ENCODE measurements at regions not wholly inside any gene's neighbourhood (a gene's known extent, or its start where the extent isn't known, plus 50 kb on each side); places are given as distances from the start of the nearest gene placed in this dataset.
"Not testable (repeated sequence)": the region's sequence is repeated elsewhere in the genome, so short reads cannot be mapped to it uniquely, and the experiment has no call there.

- Mint-ChIP-seq H3K27me3 (peaks cover 20% of the 10 kb centered on the region), H3K27ac (no peak overlapping the region), H3K36me3 (ENCODE audit: low read depth) (no peaks in the 10 kb centered on the region), H3K4me3 (no peak overlapping the region), H3K4me1 (peaks cover 2% of the 10 kb centered on the region)
- DNase-seq (no peak), ATAC-seq (no peak)
- no peaks in the 10 kb centered on the region for H3K9me3 ChIP-seq (ENCODE audit: control insufficient read depth, low read length, poor library complexity, severe bottlenecking)
Observed at GRCh38 chr11:27234961-27235360, 128.1 kb downstream of the CCDC34 start.

GRCh38 chr11:27234043-27234668 lies 128.9 kb downstream of the CCDC34 start:
- no peaks in the 10 kb centered on the region for H3K9me3 ChIP-seq (ENCODE audit: control insufficient read depth, low read length, poor library complexity, severe bottlenecking)
- no peak overlapping the region for H3K27ac Mint-ChIP-seq

GRCh38 chr11:27233654-27234042 lies 129.4 kb downstream of the CCDC34 start:
- ATAC-seq (no peak), DNase-seq (no peak)
- peaks cover 25% of the 10 kb centered on the region for H3K27me3 Mint-ChIP-seq
- H3K4me3 Mint-ChIP-seq = no peak overlapping the region
- H3K36me3 Mint-ChIP-seq (ENCODE audit: low read depth) = no peaks in the 10 kb centered on the region
- peaks cover 2% of the 10 kb centered on the region for H3K4me1 Mint-ChIP-seq
- H3K27ac Mint-ChIP-seq = no peak overlapping the region
- H3K9me3 ChIP-seq (ENCODE audit: control insufficient read depth, low read length, poor library complexity, severe bottlenecking) = no peaks in the 10 kb centered on the region

More at GRCh38 chr11:27234043-27234668, 128.9 kb downstream of the CCDC34 start:
- DNase-seq = no peak
- no peaks in the 10 kb centered on the region for H3K36me3 Mint-ChIP-seq (ENCODE audit: low read depth)
- ATAC-seq = peak; percentile 35
- H3K4me3 Mint-ChIP-seq = no peak overlapping the region
- H3K4me1 Mint-ChIP-seq = peaks cover 2% of the 10 kb centered on the region
- H3K27me3 Mint-ChIP-seq = peaks cover 25% of the 10 kb centered on the region

GRCh38 chr11:27231530-27231929 lies 131.5 kb downstream of the CCDC34 start:
- peaks cover 40% of the 10 kb centered on the region for H3K27me3 Mint-ChIP-seq
- H3K27ac Mint-ChIP-seq = no peak overlapping the region

GRCh38 chr11:27230192-27230572 lies 132.8 kb downstream of the CCDC34 start:
- ATAC-seq = no peak

More at GRCh38 chr11:27231530-27231929, 131.5 kb downstream of the CCDC34 start:
- Mint-ChIP-seq H3K36me3 (ENCODE audit: low read depth) (no peaks in the 10 kb centered on the region), H3K4me3 (no peak overlapping the region), H3K4me1 (peaks cover 2% of the 10 kb centered on the region)
- ATAC-seq (no peak), DNase-seq (no peak)
- H3K9me3 ChIP-seq (ENCODE audit: control insufficient read depth, low read length, poor library complexity, severe bottlenecking) = no peaks in the 10 kb centered on the region

GRCh38 chr11:27229511-27230191 lies 133.4 kb downstream of the CCDC34 start:
- H3K4me3 Mint-ChIP-seq = no peak overlapping the region
- H3K27me3 Mint-ChIP-seq = peaks cover 40% of the 10 kb centered on the region
- H3K4me1 Mint-ChIP-seq = peaks cover 2% of the 10 kb centered on the region
- H3K9me3 ChIP-seq (ENCODE audit: control insufficient read depth, low read length, poor library complexity, severe bottlenecking) = no peaks in the 10 kb centered on the region
- DNase-seq = no peak
- no peak overlapping the region for H3K27ac Mint-ChIP-seq
- H3K36me3 Mint-ChIP-seq (ENCODE audit: low read depth) = no peaks in the 10 kb centered on the region
- no peak for ATAC-seq

More at GRCh38 chr11:27230192-27230572, 132.8 kb downstream of the CCDC34 start:
- Mint-ChIP-seq H3K4me3 (no peak overlapping the region), H3K27me3 (peaks cover 40% of the 10 kb centered on the region), H3K36me3 (ENCODE audit: low read depth) (no peaks in the 10 kb centered on the region), H3K4me1 (peaks cover 2% of the 10 kb centered on the region), H3K27ac (no peak overlapping the region)
- no peaks in the 10 kb centered on the region for H3K9me3 ChIP-seq (ENCODE audit: control insufficient read depth, low read length, poor library complexity, severe bottlenecking)
- DNase-seq = no peak

GRCh38 chr11:27228906-27229290 lies 134.1 kb downstream of the CCDC34 start:
- no peak overlapping the region for H3K4me3 Mint-ChIP-seq
- H3K9me3 ChIP-seq (ENCODE audit: control insufficient read depth, low read length, poor library complexity, severe bottlenecking) = no peaks in the 10 kb centered on the region
- peaks cover 2% of the 10 kb centered on the region for H3K4me1 Mint-ChIP-seq
- H3K27ac Mint-ChIP-seq = no peak overlapping the region
- DNase-seq = no peak
- no peaks in the 10 kb centered on the region for H3K36me3 Mint-ChIP-seq (ENCODE audit: low read depth)
- ATAC-seq = no peak
- peaks cover 40% of the 10 kb centered on the region for H3K27me3 Mint-ChIP-seq

- Mint-ChIP-seq H3K4me3 (no peak overlapping the region), H3K36me3 (ENCODE audit: low read depth) (no peaks in the 10 kb centered on the region), H3K27ac (no peak overlapping the region), H3K4me1 (no peaks in the 10 kb centered on the region), H3K27me3 (peaks cover 37% of the 10 kb centered on the region)
- no peak for ATAC-seq
- H3K9me3 ChIP-seq (ENCODE audit: control insufficient read depth, low read length, poor library complexity, severe bottlenecking) = no peaks in the 10 kb centered on the region
- no peak for DNase-seq
Observed at GRCh38 chr11:27228232-27228905, 134.6 kb downstream of the CCDC34 start.

- ATAC-seq (no peak), DNase-seq (no peak)
- no peaks in the 10 kb centered on the region for H3K9me3 ChIP-seq (ENCODE audit: control insufficient read depth, low read length, poor library complexity, severe bottlenecking)
- H3K4me3 Mint-ChIP-seq = no peak overlapping the region
- peaks cover 33% of the 10 kb centered on the region for H3K27me3 Mint-ChIP-seq
- no peak overlapping the region for H3K27ac Mint-ChIP-seq
- no peaks in the 10 kb centered on the region for H3K36me3 Mint-ChIP-seq (ENCODE audit: low read depth)
- H3K4me1 Mint-ChIP-seq = no peaks in the 10 kb centered on the region
Observed at GRCh38 chr11:27227736-27228135, 135.3 kb downstream of the CCDC34 start.

GRCh38 chr11:27219487-27220039 lies 143.5 kb downstream of the CCDC34 start:
- H3K27ac Mint-ChIP-seq; H3K36me3 Mint-ChIP-seq (ENCODE audit: low read depth); H3K9me3 ChIP-seq (ENCODE audit: control insufficient read depth, low read length, poor library complexity, severe bottlenecking); ATAC-seq; H3K4me3 Mint-ChIP-seq; H3K4me1 Mint-ChIP-seq; DNase-seq: not testable (repeated sequence)
- peaks cover 19% of the 10 kb centered on the region for H3K27me3 Mint-ChIP-seq

- Mint-ChIP-seq H3K27me3 (peaks cover 30% of the 10 kb centered on the region), H3K27ac (no peak overlapping the region), H3K36me3 (ENCODE audit: low read depth) (no peaks in the 10 kb centered on the region), H3K4me3 (no peak overlapping the region), H3K4me1 (no peaks in the 10 kb centered on the region)
- no peak for DNase-seq
- ATAC-seq = no peak
- H3K9me3 ChIP-seq (ENCODE audit: control insufficient read depth, low read length, poor library complexity, severe bottlenecking) = no peaks in the 10 kb centered on the region
Observed at GRCh38 chr11:27218421-27219038, 144.5 kb downstream of the CCDC34 start.

- Mint-ChIP-seq H3K4me3 (no peak overlapping the region), H3K27ac (no peak overlapping the region), H3K36me3 (ENCODE audit: low read depth) (no peaks in the 10 kb centered on the region), H3K4me1 (no peaks in the 10 kb centered on the region), H3K27me3 (peaks cover 35% of the 10 kb centered on the region)
- DNase-seq (no peak), ATAC-seq (no peak)
- no peaks in the 10 kb centered on the region for H3K9me3 ChIP-seq (ENCODE audit: control insufficient read depth, low read length, poor library complexity, severe bottlenecking)
Observed at GRCh38 chr11:27217948-27218420, 145.0 kb downstream of the CCDC34 start.

GRCh38 chr11:27217496-27217895 lies 145.5 kb downstream of the CCDC34 start:
- H3K4me3 Mint-ChIP-seq = no peak overlapping the region
- H3K36me3 Mint-ChIP-seq (ENCODE audit: low read depth) = no peaks in the 10 kb centered on the region

More at GRCh38 chr11:27217496-27217895, 145.5 kb downstream of the CCDC34 start:
- Mint-ChIP-seq H3K27ac (no peak overlapping the region), H3K4me1 (no peaks in the 10 kb centered on the region), H3K27me3 (peaks cover 40% of the 10 kb centered on the region)
- no peaks in the 10 kb centered on the region for H3K9me3 ChIP-seq (ENCODE audit: control insufficient read depth, low read length, poor library complexity, severe bottlenecking)
- DNase-seq (no peak), ATAC-seq (no peak)
